OCI-LY3 (cell line): ENCODE measurements at regions not wholly inside any gene's neighbourhood (a gene's known extent, or its start where the extent isn't known, plus 50 kb on each side); places are given as distances from the start of the nearest gene placed in this dataset.

ENCODE experiments used
- H2AFZ ChIP-seq: fragments of 200-600, 300-600 bp; shearing (Covaris generic); 2 replicates; pipeline ENCODE4 v1.6.0; 2014; ENCODE audit warnings: antibody characterized with exemption, low read depth, low read length
- H3K27ac ChIP-seq: fragments of 200-600, 300-600 bp; sonication (generic); 2 replicates; pipeline ENCODE4 v1.5.1; 2014; ENCODE audit warnings: mild to moderate bottlenecking, low read length, moderate library complexity, mixed read lengths
- H3K27me3 ChIP-seq: fragments of 200-600, 300-600 bp; sonication (generic); 2 replicates; pipeline ENCODE4 v1.6.1; 2014; ENCODE audit warnings: low read depth, low read length, mixed read lengths
- H3K36me3 ChIP-seq: fragments of 200-600, 300-600 bp; sonication (generic); replicated peaks from 2 replicates; pipeline ENCODE3; 2014; ENCODE audit warnings: low read depth, low read length, mixed read lengths
- H3K4me1 ChIP-seq: fragments of 300-600, 200-600 bp; sonication (generic); 2 replicates; pipeline ENCODE4 v1.6.1; 2014; ENCODE audit warnings: low read length, mixed read lengths
- H3K4me2 ChIP-seq: fragments of 200-600, 300-600 bp; sonication (generic); 2 replicates; pipeline ENCODE4 v1.6.1; 2014; ENCODE audit warnings: low read length, mixed read lengths
- H3K4me3 ChIP-seq: fragments of 300-600, 200-600 bp; sonication (generic); 2 replicates; pipeline ENCODE4 v1.5.1; 2014; ENCODE audit warnings: antibody characterized with exemption, mild to moderate bottlenecking, low read length, moderate library complexity
- H3K79me2 ChIP-seq: fragments of 300-600, 200-600 bp; shearing (Covaris generic); 2 replicates; pipeline ENCODE4 v1.6.1; 2014; ENCODE audit warnings: mild to moderate bottlenecking, low read length, mixed read lengths
- H3K9ac ChIP-seq: fragments of 300-600, 200-600 bp; shearing (Covaris generic); 2 replicates; pipeline ENCODE4 v1.6.0; 2014; ENCODE audit warnings: mild to moderate bottlenecking, low read length, moderate library complexity
- H3K9me3 ChIP-seq: fragments of 200-600, 300-600 bp; shearing (Covaris generic); 2 replicates; pipeline ENCODE4 v1.6.1; 2014; ENCODE audit warnings: low read length, mixed read lengths; ENCODE audit not compliant: insufficient read depth
- H4K20me1 ChIP-seq: fragments of 200-600, 300-600 bp; sonication (generic); 2 replicates; pipeline ENCODE4 v1.6.1; 2016; ENCODE audit warnings: low read length, mixed read lengths; ENCODE audit not compliant: insufficient read depth
- CTCF ChIP-seq: fragments of 200-600, 300-600 bp; sonication (generic); IDR thresholded peaks from 2 replicates; pipeline ENCODE4 v1.5.1; 2014; ENCODE audit warnings: antibody characterized with exemption, low read length, low read depth
- EZH2phosphoT487 ChIP-seq: fragments of 200-600 bp; shearing (Covaris generic); IDR thresholded peaks from 2 replicates; pipeline ENCODE4 v1.6.1; 2018; ENCODE audit warnings: antibody characterized with exemption, mixed run types, low read depth

GRCh38 chr2:157967856-157968255 is 91.7 kb upstream of the ACVR1 start:
- no peaks in the 10 kb centered on the region for H3K9me3 ChIP-seq
- no peak overlapping the region for H3K9ac ChIP-seq
- no peaks in the 10 kb centered on the region for H3K27me3 ChIP-seq
- H3K4me1 ChIP-seq = no peaks in the 10 kb centered on the region
- no peak overlapping the region for H3K27ac ChIP-seq
- H3K4me2 ChIP-seq = no peak overlapping the region
- H3K36me3 ChIP-seq = no peaks in the 10 kb centered on the region
- no peaks in the 10 kb centered on the region for H4K20me1 ChIP-seq
- TF ChIP-seq CTCF (no peak), EZH2phosphoT487 (no peak)
- H3K4me3 ChIP-seq = no peak overlapping the region
- H3K79me2 ChIP-seq = no peaks in the 10 kb centered on the region
- H2AFZ ChIP-seq = no peak overlapping the region

GRCh38 chr2:157959249-157959648 is 83.1 kb upstream of the ACVR1 start:
- H3K36me3 ChIP-seq = no peaks in the 10 kb centered on the region
- no peak overlapping the region for H3K4me2 ChIP-seq

GRCh38 chr2:157957596-157957995 is 81.5 kb upstream of the ACVR1 start:
- 0 out of 2 replicates have a peak, but pooled peaks cover 3% of the 10 kb centered on the region for H3K9me3 ChIP-seq
- H4K20me1 ChIP-seq = no peaks in the 10 kb centered on the region
- no peak overlapping the region for H3K27ac ChIP-seq
- H3K27me3 ChIP-seq = no peaks in the 10 kb centered on the region
- no peaks in the 10 kb centered on the region for H3K4me1 ChIP-seq
- H3K79me2 ChIP-seq = no peaks in the 10 kb centered on the region
- H3K9ac ChIP-seq = no peak overlapping the region
- no peak overlapping the region for H3K4me3 ChIP-seq
- no peak overlapping the region for H2AFZ ChIP-seq
- no peaks in the 10 kb centered on the region for H3K36me3 ChIP-seq
- TF ChIP-seq CTCF = no peak
- TF ChIP-seq EZH2phosphoT487 = no peak
- H3K4me2 ChIP-seq = no peak overlapping the region

More at GRCh38 chr2:157959249-157959648, 83.1 kb upstream of the ACVR1 start:
- Histone ChIP-seq H3K9ac (no peak overlapping the region), H3K9me3 (0 out of 2 replicates have a peak, but pooled peaks cover 3% of the 10 kb centered on the region), H3K27me3 (no peaks in the 10 kb centered on the region), H3K27ac (no peak overlapping the region), H2AFZ (no peak overlapping the region), H3K79me2 (no peaks in the 10 kb centered on the region), H4K20me1 (no peaks in the 10 kb centered on the region), H3K4me1 (no peaks in the 10 kb centered on the region), H3K4me3 (no peak overlapping the region)
- TF ChIP-seq EZH2phosphoT487 (no peak), CTCF (no peak)

GRCh38 chr2:157952558-157952957 is 76.4 kb upstream of the ACVR1 start:
- H3K4me3 ChIP-seq = no peak overlapping the region
- TF ChIP-seq EZH2phosphoT487 = no peak
- no peak for TF ChIP-seq CTCF
- no peak overlapping the region for H3K4me2 ChIP-seq
- no peaks in the 10 kb centered on the region for H4K20me1 ChIP-seq
- 0 out of 2 replicates have a peak, but pooled peaks cover 3% of the 10 kb centered on the region for H3K9me3 ChIP-seq
- no peaks in the 10 kb centered on the region for H3K27me3 ChIP-seq
- H3K4me1 ChIP-seq = no peaks in the 10 kb centered on the region
- no peaks in the 10 kb centered on the region for H3K36me3 ChIP-seq
- no peak overlapping the region for H3K27ac ChIP-seq
- no peak overlapping the region for H3K9ac ChIP-seq
- H2AFZ ChIP-seq = no peak overlapping the region
- H3K79me2 ChIP-seq = no peaks in the 10 kb centered on the region
